ENCODE measurements at regions not wholly inside any gene's neighbourhood (a gene's known extent, or its start where the extent isn't known, plus 50 kb on each side); places are given as distances from the start of the nearest gene placed in this dataset.

DNA sequence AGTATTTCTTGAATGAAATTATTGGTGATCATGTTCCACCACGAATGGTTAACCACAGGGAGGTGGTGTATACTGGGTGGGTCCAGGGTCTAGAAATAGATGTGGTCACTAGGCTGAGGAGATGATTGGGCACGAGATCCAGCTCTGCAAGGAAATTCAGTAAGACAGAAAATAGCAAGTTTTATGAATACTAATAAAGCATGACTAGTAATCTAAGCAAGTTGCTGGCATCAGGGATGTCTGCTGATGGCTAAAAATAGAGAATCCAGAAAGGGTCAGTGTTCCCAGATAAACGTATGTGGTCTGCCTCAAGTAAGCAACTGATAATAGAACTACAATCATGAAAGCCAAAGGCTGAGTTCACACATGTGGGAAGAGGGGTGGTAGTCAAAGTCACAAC lies 108.3 kb upstream of the FRMD4B start:
- ChIA-PET POLR2A (ENCODE audit: unreplicated experiment) (no interaction called here), CTCF (no interaction called here)
- no peak overlapping the region for H3K27ac ChIP-seq
- H3K4me2 ChIP-seq = no peak overlapping the region
- H2AFZ ChIP-seq = no peak overlapping the region
- H4K20me1 ChIP-seq (ENCODE audit: insufficient read depth) = no peaks in the 10 kb centered on the region
- TF ChIP-seq EZH2 (IDR thresholded peaks at IDR 0.05; ENCODE audit: low read depth) (no peak), CTCF (conservative IDR thresholded peaks at IDR 0.05) (no peak)
- DNase-seq = no peak
- no peaks in the 10 kb centered on the region for H3K9me3 ChIP-seq (ENCODE audit: insufficient read depth, low read depth)
- H3K36me3 ChIP-seq (ENCODE audit: low read depth) = no peaks in the 10 kb centered on the region
- H3K4me3 ChIP-seq = no peak overlapping the region
- intact Hi-C loops (cut with micrococcal nuclease; ENCODE audit: unreplicated experiment) = no loop called here
- no peaks in the 10 kb centered on the region for H3K4me1 ChIP-seq (replicated peaks; ENCODE audit: insufficient read depth)
- no peaks in the 10 kb centered on the region for H3K27me3 ChIP-seq (ENCODE audit: insufficient read depth, low read depth)
- no TSS peak for BruUV-seq (replicated peaks)
- H3F3A ChIP-seq (ENCODE audit: insufficient read depth, low read depth) = no peaks in the 10 kb centered on the region
- no peaks in the 10 kb centered on the region for H3K9me2 ChIP-seq (ENCODE audit: insufficient read depth)
- H3K79me2 ChIP-seq (ENCODE audit: low read depth) = no peaks in the 10 kb centered on the region

DNA sequence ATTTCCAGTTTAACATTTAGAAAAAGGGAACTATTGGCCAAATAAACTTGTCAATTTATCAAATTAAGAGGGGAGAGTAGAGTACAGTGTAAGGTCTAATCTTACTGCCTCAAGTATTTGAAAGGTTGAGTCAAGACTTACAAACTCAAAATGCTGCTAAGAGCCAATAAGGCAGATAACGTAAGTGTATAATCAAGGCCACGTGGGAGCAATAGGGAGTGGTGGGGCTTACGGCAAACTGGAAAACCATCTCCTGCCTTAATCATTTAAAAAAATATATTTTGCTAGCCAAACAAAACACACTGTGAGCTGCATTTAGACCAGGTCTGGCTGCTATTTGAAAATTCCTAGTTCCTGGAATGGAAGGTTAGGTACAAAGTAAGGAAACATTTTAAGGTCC lies 107.3 kb upstream of the FRMD4B start:
- Histone ChIP-seq H4K20me1 (ENCODE audit: insufficient read depth) (no peaks in the 10 kb centered on the region), H3K9me3 (ENCODE audit: insufficient read depth, low read depth) (no peaks in the 10 kb centered on the region), H3K4me2 (no peak overlapping the region), H3K4me1 (replicated peaks; ENCODE audit: insufficient read depth) (no peaks in the 10 kb centered on the region), H3K79me2 (ENCODE audit: low read depth) (no peaks in the 10 kb centered on the region), H3K27ac (no peak overlapping the region), H3K27me3 (ENCODE audit: insufficient read depth, low read depth) (no peaks in the 10 kb centered on the region), H2AFZ (no peak overlapping the region), H3K9me2 (ENCODE audit: insufficient read depth) (no peaks in the 10 kb centered on the region), H3K4me3 (no peak overlapping the region), H3F3A (ENCODE audit: insufficient read depth, low read depth) (no peaks in the 10 kb centered on the region), H3K36me3 (ENCODE audit: low read depth) (no peaks in the 10 kb centered on the region)
- BruUV-seq (replicated peaks) = no TSS peak
- ChIA-PET CTCF (no interaction called here), POLR2A (ENCODE audit: unreplicated experiment) (no interaction called here)
- no peak for DNase-seq
- intact Hi-C loops (cut with micrococcal nuclease; ENCODE audit: unreplicated experiment) = no loop called here
- no peak for TF ChIP-seq CTCF (conservative IDR thresholded peaks at IDR 0.05)
- TF ChIP-seq EZH2 (IDR thresholded peaks at IDR 0.05; ENCODE audit: low read depth) = no peak

- Histone ChIP-seq H3K4me1 (replicated peaks; ENCODE audit: insufficient read depth) (no peaks in the 10 kb centered on the region), H3K79me2 (ENCODE audit: low read depth) (no peaks in the 10 kb centered on the region), H3K9me3 (ENCODE audit: insufficient read depth, low read depth) (no peaks in the 10 kb centered on the region), H2AFZ (no peak overlapping the region), H3K4me2 (no peak overlapping the region), H3K27me3 (ENCODE audit: insufficient read depth, low read depth) (no peaks in the 10 kb centered on the region), H3K27ac (no peak overlapping the region), H3K36me3 (ENCODE audit: low read depth) (no peaks in the 10 kb centered on the region), H3K9me2 (ENCODE audit: insufficient read depth) (no peaks in the 10 kb centered on the region), H3K4me3 (no peak overlapping the region), H3F3A (ENCODE audit: insufficient read depth, low read depth) (no peaks in the 10 kb centered on the region), H4K20me1 (ENCODE audit: insufficient read depth) (no peaks in the 10 kb centered on the region)
- CTCF ChIA-PET = no interaction called here
- no peak for DNase-seq
- BruUV-seq (replicated peaks) = no TSS peak
- intact Hi-C loops (cut with micrococcal nuclease; ENCODE audit: unreplicated experiment) = no loop called here
- no peak for TF ChIP-seq CTCF (conservative IDR thresholded peaks at IDR 0.05)
- TF ChIP-seq EZH2 (IDR thresholded peaks at IDR 0.05; ENCODE audit: low read depth) = no peak
- POLR2A ChIA-PET (ENCODE audit: unreplicated experiment) = interaction anchor here (0.7 kb wide), 1 partner anchor 257 kb away, joined by 6 read pairs; no protein-coding TSS in a partner anchor
These were observed 106.1 kb upstream of the FRMD4B start for GRCh38 chr3:69491975-69492374.
